Transverse colon (tissue), 4 donors: ENCODE measurements at regions not wholly inside any gene's neighbourhood (a gene's known extent, or its start where the extent isn't known, plus 50 kb on each side); places are given as distances from the start of the nearest gene placed in this dataset.

Experiments used
- DNase-seq: peaks from one replicate; pipeline ENCODE4 v3.0.0-alpha.2; 2019
- H3K27ac ChIP-seq, 4 donors: fragments of 200-600 bp; sonication (generic); 2 replicates each; pipeline ENCODE4 v1.5.1; 2016 to 2018; ENCODE audit warnings: inconsistent platforms in 4 of 4
- H3K27me3 ChIP-seq: fragments of 200-600 bp; sonication (generic); 2 replicates; pipeline ENCODE4 v1.5.1; 2017; ENCODE audit warnings: inconsistent platforms
- H3K36me3 ChIP-seq, 4 donors: fragments of 200-600 bp; sonication (generic); 2 replicates each; pipeline ENCODE4 v1.5.1; 2017 to 2019; ENCODE audit warnings: inconsistent platforms in 4 of 4
- H3K4me1 ChIP-seq, 4 donors: fragments of 200-600 bp; sonication (generic); 2 replicates each; pipeline ENCODE4 v1.5.1; 2017 to 2020; ENCODE audit warnings: inconsistent platforms in 4 of 4
- H3K4me3 ChIP-seq, 4 donors: fragments of 200-600 bp; sonication (generic); 1 replicate in 1 of 4; 2 replicates in 3 of 4; pipeline versions ENCODE4 v1.5.1 to v1.6.1; 2017 to 2019; ENCODE audit warnings: inconsistent platforms in 4 of 4
- H3K9me3 ChIP-seq, 2 donors: fragments of 200-600 bp; sonication (generic); 2 replicates each; pipeline ENCODE4 v1.5.1; 2017 to 2019; ENCODE audit warnings: inconsistent platforms in 2 of 2
- EP300 ChIP-seq: sonication (generic); formaldehyde crosslinking; IDR thresholded peaks from one replicate; pipeline ENCODE4 v1.6.1; 2017; ENCODE audit warnings: antibody characterized with exemption, low read depth
- POLR2A ChIP-seq: fragments of 450-650 bp; IDR thresholded peaks from one replicate; pipeline ENCODE4 v1.6.1; 2016; ENCODE audit warnings: antibody characterized with exemption, mild to moderate bottlenecking, moderate library complexity
- POLR2AphosphoS5 ChIP-seq, 3 donors: sonication (generic); formaldehyde crosslinking; IDR thresholded peaks; one replicate each; pipeline ENCODE4 v1.6.1; 2016; ENCODE audit warnings: antibody characterized with exemption in 3 of 3
- WGBS, 2 donors: methylation state at CpG; one replicate each; pipeline ENCODE4 v1.1.5; 2018; ENCODE audit warnings: low coverage in 1 of 2; 5-methylcytosine and 5-hydroxymethylcytosine counted together
- in situ Hi-C, 4 donors: fragments of 200-750 bp; cut with MboI; loops; one replicate each; pipeline versions ENCODE4 v1.15.0 to v1.15.1; 2017; ENCODE audit warnings: low sequenced_read_pairs in 3 of 4, low pct_ligation_motif_present in 1 of 4, low pct_unique_long_range_greater_than_20kb in 1 of 4
- intact Hi-C: fragments of 100-400 bp; cut with DNase I; formaldehyde crosslinking; loops from one replicate; pipeline ENCODE4 v1.15.1; 2023; ENCODE audit warnings: low total_unique reads
- TF ChIP-seq, protein P1 (sequence below), 5 experiments: fragments of 200-600 bp in 3 of 5; fragments of 450-650 bp in 2 of 5; sonication (generic) in 3 of 5; IDR thresholded peaks; 1 replicate in 2 of 5; 2 replicates in 3 of 5; pipeline ENCODE4 v1.5.1; 2016 to 2017; ENCODE audit warnings: antibody characterized with exemption in 5 of 5, inconsistent platforms in 3 of 5, mild to moderate bottlenecking in 2 of 5, moderate library complexity in 1 of 5

DNA sequence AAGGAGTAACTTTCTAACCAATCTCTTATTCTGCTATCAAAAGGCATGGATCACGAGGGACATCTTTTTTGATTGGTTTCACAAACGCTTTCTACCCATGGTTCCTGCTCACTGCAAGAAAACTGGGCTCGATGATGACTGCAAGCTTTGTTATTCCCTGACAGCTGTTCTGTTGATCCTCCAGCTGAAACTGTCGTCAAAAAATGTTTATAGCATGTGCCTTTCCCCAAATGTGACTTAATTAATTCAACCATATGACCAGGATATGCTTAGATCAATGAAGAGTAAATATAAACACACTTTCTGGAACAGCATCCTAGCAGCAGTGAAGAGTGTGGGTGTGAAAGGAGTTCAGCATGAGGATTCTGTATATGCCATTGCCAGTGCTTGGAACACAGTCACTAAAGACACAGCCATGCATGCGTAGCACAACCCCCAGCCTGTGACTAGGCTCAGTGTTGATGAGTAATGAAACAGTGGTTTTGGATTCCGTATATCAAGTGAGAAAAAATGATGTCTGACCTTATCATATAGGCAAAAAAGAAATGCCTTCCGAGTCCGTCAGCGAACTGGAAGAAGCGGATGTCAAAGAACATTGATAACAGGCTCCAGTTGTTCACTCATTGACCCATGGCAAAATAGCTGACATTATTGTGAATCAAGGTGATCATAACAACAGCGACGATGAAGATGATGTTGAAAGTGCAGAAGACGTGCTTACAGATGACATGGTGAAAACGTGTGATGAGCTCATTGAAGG lies 347.4 kb downstream of the FGF9 start:
- WGBS, 2 donors, result 77 to 79% methylated on average over 13 to 14 of the region's 14 CpGs
- in situ Hi-C loops, result no loop called here
- Histone ChIP-seq H3K4me1 (no peaks in the 10 kb centered on the region), H3K27ac (no peak overlapping the region), H3K27me3 (no peaks in the 10 kb centered on the region), H3K4me3 (no peak overlapping the region), H3K36me3 (no peaks in the 10 kb centered on the region), H3K9me3 (no peaks in the 10 kb centered on the region)
- no peak for TF ChIP-seq POLR2AphosphoS5 (IDR thresholded peaks at IDR 0.05)
- no peak for TF ChIP-seq POLR2A
- TF ChIP-seq, protein P1, sequence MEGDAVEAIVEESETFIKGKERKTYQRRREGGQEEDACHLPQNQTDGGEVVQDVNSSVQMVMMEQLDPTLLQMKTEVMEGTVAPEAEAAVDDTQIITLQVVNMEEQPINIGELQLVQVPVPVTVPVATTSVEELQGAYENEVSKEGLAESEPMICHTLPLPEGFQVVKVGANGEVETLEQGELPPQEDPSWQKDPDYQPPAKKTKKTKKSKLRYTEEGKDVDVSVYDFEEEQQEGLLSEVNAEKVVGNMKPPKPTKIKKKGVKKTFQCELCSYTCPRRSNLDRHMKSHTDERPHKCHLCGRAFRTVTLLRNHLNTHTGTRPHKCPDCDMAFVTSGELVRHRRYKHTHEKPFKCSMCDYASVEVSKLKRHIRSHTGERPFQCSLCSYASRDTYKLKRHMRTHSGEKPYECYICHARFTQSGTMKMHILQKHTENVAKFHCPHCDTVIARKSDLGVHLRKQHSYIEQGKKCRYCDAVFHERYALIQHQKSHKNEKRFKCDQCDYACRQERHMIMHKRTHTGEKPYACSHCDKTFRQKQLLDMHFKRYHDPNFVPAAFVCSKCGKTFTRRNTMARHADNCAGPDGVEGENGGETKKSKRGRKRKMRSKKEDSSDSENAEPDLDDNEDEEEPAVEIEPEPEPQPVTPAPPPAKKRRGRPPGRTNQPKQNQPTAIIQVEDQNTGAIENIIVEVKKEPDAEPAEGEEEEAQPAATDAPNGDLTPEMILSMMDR (IDR thresholded peaks at IDR 0.05), result no peak
- no peak for TF ChIP-seq EP300
- intact Hi-C loops, result no loop called here
- DNase-seq, result no peak

DNA sequence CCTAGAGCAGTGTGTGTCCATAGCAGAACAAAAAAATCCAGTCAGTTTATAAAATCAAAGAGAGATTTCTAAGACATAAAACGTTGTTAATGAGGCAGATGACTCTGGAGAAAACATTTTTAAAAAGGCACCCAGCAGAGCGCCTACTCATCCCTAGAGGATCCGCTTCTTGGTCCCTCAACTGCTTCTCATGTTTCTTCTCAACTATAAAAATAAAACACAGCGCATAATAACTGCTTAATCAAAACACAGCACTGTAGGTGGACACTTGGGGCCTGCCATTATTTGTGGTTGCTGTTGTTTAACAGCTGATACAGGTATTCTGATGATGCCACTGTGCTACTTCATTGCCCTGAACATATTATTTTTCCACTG lies 347.9 kb downstream of the FGF9 start:
- Histone ChIP-seq H3K9me3 (no peaks in the 10 kb centered on the region), H3K36me3 (no peaks in the 10 kb centered on the region), H3K27ac (no peak overlapping the region), H3K4me3 (no peak overlapping the region), H3K4me1 (no peaks in the 10 kb centered on the region), H3K27me3 (no peaks in the 10 kb centered on the region)
- 88 to 94% methylated on average over 4 of the region's 4 CpGs for WGBS, 2 donors
- in situ Hi-C loops, result no loop called here
- DNase-seq, result no peak
- no peak for TF ChIP-seq POLR2AphosphoS5 (IDR thresholded peaks at IDR 0.05)
- TF ChIP-seq, protein P1 (IDR thresholded peaks at IDR 0.05), result no peak
- TF ChIP-seq EP300, result no peak
- no peak for TF ChIP-seq POLR2A
- intact Hi-C loops, result no loop called here

DNA sequence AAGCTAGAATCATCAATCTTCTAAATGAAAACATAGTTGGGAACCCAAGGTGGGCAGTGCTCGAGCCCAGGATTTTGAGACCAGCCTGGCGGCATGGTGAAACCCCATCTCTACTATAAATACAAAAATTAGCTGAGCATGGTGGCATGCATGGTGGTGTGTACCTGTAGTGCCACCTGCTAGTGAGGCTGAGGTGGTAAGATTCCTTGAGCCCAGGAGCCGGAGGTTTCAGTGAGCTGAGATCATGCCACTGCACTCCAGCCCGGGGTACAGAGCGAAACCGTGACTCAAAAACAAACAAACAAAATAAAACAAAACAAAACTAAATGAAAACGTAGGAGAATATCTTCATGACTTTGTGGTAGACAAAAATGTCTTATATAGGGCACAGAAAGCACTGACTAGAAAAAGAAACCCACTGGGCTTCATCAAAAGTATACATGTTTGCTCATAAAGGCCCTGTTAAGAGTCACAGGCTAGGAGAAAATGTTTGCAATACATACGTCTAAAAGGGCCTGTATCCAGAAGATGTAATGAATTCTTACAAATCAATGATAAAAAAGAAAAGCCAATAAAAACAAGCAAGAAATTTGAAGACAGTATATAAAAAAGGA lies 353.6 kb downstream of the FGF9 start:
- 80 to 85% methylated on average over 6 to 8 of the region's 8 CpGs for WGBS, 2 donors
- no peaks in the 10 kb centered on the region for H3K4me1 ChIP-seq
- H3K27me3 ChIP-seq, result no peaks in the 10 kb centered on the region
- no peaks in the 10 kb centered on the region for H3K9me3 ChIP-seq
- no peak overlapping the region for H3K27ac ChIP-seq
- no peaks in the 10 kb centered on the region for H3K36me3 ChIP-seq
- in situ Hi-C loops (no loop called here), intact Hi-C loops (loop anchor here (10.0 kb wide), 1 partner anchor 1640 kb away; no protein-coding TSS in a partner anchor)
- no peak overlapping the region for H3K4me3 ChIP-seq
- DNase-seq, result no peak
- TF ChIP-seq POLR2A (no peak), EP300 (no peak), POLR2AphosphoS5 (IDR thresholded peaks at IDR 0.05) (no peak)
- TF ChIP-seq, protein P1 (IDR thresholded peaks at IDR 0.05), result no peak

DNA sequence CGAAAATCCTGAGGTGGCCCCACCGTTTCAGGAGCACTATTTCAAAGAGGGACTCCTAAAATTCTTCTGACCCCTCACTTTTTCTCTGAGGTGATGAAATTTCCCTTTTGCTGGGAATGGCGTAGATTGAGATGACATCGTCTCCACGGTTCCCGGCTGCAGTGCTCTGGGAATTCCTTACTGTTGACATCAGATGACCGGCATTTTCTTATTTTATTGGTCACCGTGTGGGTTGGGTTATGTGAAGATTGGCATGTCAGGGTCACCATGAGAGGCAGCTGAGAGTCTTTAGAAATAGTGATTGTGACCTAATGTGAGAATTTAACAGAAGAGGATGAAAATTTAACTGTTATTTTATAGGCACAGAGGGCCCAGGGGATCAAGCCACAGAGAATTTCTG lies 356.7 kb downstream of the FGF9 start:
- in situ Hi-C loops, result no loop called here
- H3K27me3 ChIP-seq, result no peaks in the 10 kb centered on the region
- TF ChIP-seq POLR2A, result no peak
- no peak for TF ChIP-seq EP300
- TF ChIP-seq POLR2AphosphoS5 (IDR thresholded peaks at IDR 0.05), result no peak
- TF ChIP-seq, protein P1 (IDR thresholded peaks at IDR 0.05), result no peak

More for the DNA sequence above, 356.7 kb downstream of the FGF9 start:
- H3K9me3 ChIP-seq, result no peaks in the 10 kb centered on the region
- H3K4me1 ChIP-seq, result no peaks in the 10 kb centered on the region
- WGBS, 2 donors, result 83 to 85% methylated on average over 8 of the region's 8 CpGs
- H3K36me3 ChIP-seq, result no peaks in the 10 kb centered on the region
- H3K27ac ChIP-seq, result no peak overlapping the region
- no peak overlapping the region for H3K4me3 ChIP-seq
- intact Hi-C loops, result loop anchor here (10.0 kb wide), 1 partner anchor 1637 kb away; no protein-coding TSS in a partner anchor
- no peak for DNase-seq
